ENCODE measurements at regions not wholly inside any gene's neighbourhood (a gene's known extent, or its start where the extent isn't known, plus 50 kb on each side); places are given as distances from the start of the nearest gene placed in this dataset.

DNA sequence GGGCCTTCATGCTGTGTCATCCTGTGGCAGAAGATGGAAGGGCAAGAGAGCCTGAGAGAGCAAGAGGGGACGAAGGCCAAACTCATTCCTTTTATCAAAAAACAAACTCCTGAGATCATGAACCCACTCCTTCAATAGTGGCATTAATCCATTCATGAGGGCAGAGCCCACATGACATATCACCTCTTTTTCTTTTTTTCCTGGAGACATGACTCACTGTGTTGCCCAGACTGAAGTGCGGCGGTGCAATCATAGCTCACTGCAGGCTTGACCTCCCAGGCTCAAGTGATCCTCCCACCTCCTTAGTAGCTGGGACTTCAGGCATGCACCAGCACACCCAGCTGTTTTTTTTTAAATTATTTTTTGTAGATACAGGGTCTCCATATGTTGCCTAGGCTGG lies 92.0 kb upstream of the RNU6-1 start:
- TF ChIP-seq CTCF (IDR thresholded peaks at IDR 0.05) (no peak), EP300 (IDR thresholded peaks at IDR 0.05) (no peak)
